ENCODE measurements at regions not wholly inside any gene's neighbourhood (a gene's known extent, or its start where the extent isn't known, plus 50 kb on each side); places are given as distances from the start of the nearest gene placed in this dataset.

- TF ChIP-seq EZH2 (IDR thresholded peaks at IDR 0.05; ENCODE audit: low read depth) (no peak), CTCF (conservative IDR thresholded peaks at IDR 0.05) (no peak)
Measured at GRCh38 chr7:115128154-115128553, 206.3 kb downstream of the MDFIC start.

All from PC-9 (cell line).